ENCODE measurements at regions not wholly inside any gene's neighbourhood (a gene's known extent, or its start where the extent isn't known, plus 50 kb on each side); places are given as distances from the start of the nearest gene placed in this dataset.
A peak's percentile ranks its signal among the peaks of the same experiment; 100 is the strongest.

GRCh38 chr3:18740631-18741583, 315.8 kb upstream of the SATB1 start:
- Histone ChIP-seq H3K36me3 (no peaks in the 10 kb centered on the region), H3K4me3 (no peak overlapping the region), H3K4me1 (no peaks in the 10 kb centered on the region), H3K9me3 (no peaks in the 10 kb centered on the region), H3K27me3 (no peaks in the 10 kb centered on the region), H3K27ac (no peak overlapping the region)
- no peak for TF ChIP-seq CTCF (IDR thresholded peaks at IDR 0.05)
- intact Hi-C loops (cut with DNase I) = no loop called here
- DNase-seq (ENCODE audit: low spot score in 2 of 2) = peak in 1 of 2 donors; percentile 63

GRCh38 chr3:18739099-18739433, 313.9 kb upstream of the SATB1 start:
- H3K4me1 ChIP-seq = no peaks in the 10 kb centered on the region
- no peak for TF ChIP-seq CTCF (IDR thresholded peaks at IDR 0.05)
- no peak overlapping the region for H3K27ac ChIP-seq
- no peaks in the 10 kb centered on the region for H3K36me3 ChIP-seq
- H3K27me3 ChIP-seq = no peaks in the 10 kb centered on the region
- no peak overlapping the region for H3K4me3 ChIP-seq
- H3K9me3 ChIP-seq = no peaks in the 10 kb centered on the region
- DNase-seq (ENCODE audit: low spot score in 2 of 2) = no peak
- intact Hi-C loops (cut with DNase I) = no loop called here

- no peak overlapping the region for H3K27ac ChIP-seq
- H3K27me3 ChIP-seq = no peaks in the 10 kb centered on the region
- TF ChIP-seq CTCF (IDR thresholded peaks at IDR 0.05) = no peak
- no peaks in the 10 kb centered on the region for H3K36me3 ChIP-seq
- no peak for DNase-seq (ENCODE audit: low spot score in 2 of 2)
- intact Hi-C loops (cut with DNase I) = no loop called here
- no peaks in the 10 kb centered on the region for H3K9me3 ChIP-seq
- H3K4me3 ChIP-seq = no peak overlapping the region
- no peaks in the 10 kb centered on the region for H3K4me1 ChIP-seq
Measured at GRCh38 chr3:18738393-18739098, 313.4 kb upstream of the SATB1 start.

GRCh38 chr3:18735005-18735404, 309.9 kb upstream of the SATB1 start:
- Histone ChIP-seq H3K4me1 (no peaks in the 10 kb centered on the region), H3K36me3 (no peaks in the 10 kb centered on the region), H3K27ac (no peak overlapping the region), H3K27me3 (no peaks in the 10 kb centered on the region), H3K4me3 (no peak overlapping the region), H3K9me3 (no peaks in the 10 kb centered on the region)
- intact Hi-C loops (cut with DNase I) = no loop called here
- DNase-seq (ENCODE audit: low spot score in 2 of 2) = no peak
- no peak for TF ChIP-seq CTCF (IDR thresholded peaks at IDR 0.05)

- no peak overlapping the region for H3K4me3 ChIP-seq
- no peak for TF ChIP-seq CTCF (IDR thresholded peaks at IDR 0.05)
- DNase-seq (ENCODE audit: low spot score in 2 of 2) = no peak
- no peaks in the 10 kb centered on the region for H3K27me3 ChIP-seq
- intact Hi-C loops (cut with DNase I) = no loop called here
- no peaks in the 10 kb centered on the region for H3K36me3 ChIP-seq
- no peaks in the 10 kb centered on the region for H3K9me3 ChIP-seq
- H3K27ac ChIP-seq = no peak overlapping the region
- no peaks in the 10 kb centered on the region for H3K4me1 ChIP-seq
Measured at GRCh38 chr3:18734309-18734708, 309.2 kb upstream of the SATB1 start.

Data from ascending aorta (tissue), 2 donors.